ENCODE measurements at regions not wholly inside any gene's neighbourhood (a gene's known extent, or its start where the extent isn't known, plus 50 kb on each side); places are given as distances from the start of the nearest gene placed in this dataset.

DNA sequence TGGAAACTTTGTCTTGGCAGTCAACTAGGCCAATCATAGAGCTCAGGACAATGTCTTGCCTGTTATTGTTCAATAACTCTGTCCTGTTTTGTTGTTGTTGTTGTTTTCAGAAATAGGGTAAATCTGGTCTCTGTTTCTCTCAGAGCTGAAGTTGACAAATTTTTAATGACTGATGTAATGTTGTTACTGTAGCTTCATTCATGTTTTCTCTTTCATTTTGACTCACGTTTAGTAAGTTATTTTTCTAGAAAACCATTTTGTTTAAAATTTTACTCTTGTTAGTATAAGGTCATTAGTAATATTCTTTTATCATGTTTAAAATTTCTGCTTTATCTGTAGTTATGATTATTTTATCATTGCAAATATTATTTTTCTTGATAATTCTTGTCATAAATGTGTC, 51.6 kb upstream of the GRIK2 start:
- TF ChIP-seq, protein P1, sequence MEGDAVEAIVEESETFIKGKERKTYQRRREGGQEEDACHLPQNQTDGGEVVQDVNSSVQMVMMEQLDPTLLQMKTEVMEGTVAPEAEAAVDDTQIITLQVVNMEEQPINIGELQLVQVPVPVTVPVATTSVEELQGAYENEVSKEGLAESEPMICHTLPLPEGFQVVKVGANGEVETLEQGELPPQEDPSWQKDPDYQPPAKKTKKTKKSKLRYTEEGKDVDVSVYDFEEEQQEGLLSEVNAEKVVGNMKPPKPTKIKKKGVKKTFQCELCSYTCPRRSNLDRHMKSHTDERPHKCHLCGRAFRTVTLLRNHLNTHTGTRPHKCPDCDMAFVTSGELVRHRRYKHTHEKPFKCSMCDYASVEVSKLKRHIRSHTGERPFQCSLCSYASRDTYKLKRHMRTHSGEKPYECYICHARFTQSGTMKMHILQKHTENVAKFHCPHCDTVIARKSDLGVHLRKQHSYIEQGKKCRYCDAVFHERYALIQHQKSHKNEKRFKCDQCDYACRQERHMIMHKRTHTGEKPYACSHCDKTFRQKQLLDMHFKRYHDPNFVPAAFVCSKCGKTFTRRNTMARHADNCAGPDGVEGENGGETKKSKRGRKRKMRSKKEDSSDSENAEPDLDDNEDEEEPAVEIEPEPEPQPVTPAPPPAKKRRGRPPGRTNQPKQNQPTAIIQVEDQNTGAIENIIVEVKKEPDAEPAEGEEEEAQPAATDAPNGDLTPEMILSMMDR (IDR thresholded peaks at IDR 0.05) = no peak
- TF ChIP-seq EZH2 (IDR thresholded peaks at IDR 0.05; ENCODE audit: borderline replicate concordance, insufficient read depth, low read depth, low read length, poor library complexity, severe bottlenecking) = no peak

All from B cell (primary cell).